GM23248 (cell line): ENCODE measurements at regions not wholly inside any gene's neighbourhood (a gene's known extent, or its start where the extent isn't known, plus 50 kb on each side); places are given as distances from the start of the nearest gene placed in this dataset.

Experiments
- EZH2 ChIP-seq: fragments of 200-600 bp; sonication (generic); IDR thresholded peaks from 2 replicates; pipeline ENCODE4 v1.6.1; 2018; ENCODE audit warnings: antibody characterized with exemption, mild to moderate bottlenecking; ENCODE audit not compliant: insufficient read depth, poor library complexity, severe bottlenecking
- EZH2phosphoT487 ChIP-seq: fragments of 200-600 bp; sonication (generic); IDR thresholded peaks from 2 replicates; pipeline ENCODE4 v1.6.1; 2018; ENCODE audit warnings: antibody characterized with exemption, moderate library complexity, mild to moderate bottlenecking, low read depth; ENCODE audit not compliant: insufficient read depth

DNA sequence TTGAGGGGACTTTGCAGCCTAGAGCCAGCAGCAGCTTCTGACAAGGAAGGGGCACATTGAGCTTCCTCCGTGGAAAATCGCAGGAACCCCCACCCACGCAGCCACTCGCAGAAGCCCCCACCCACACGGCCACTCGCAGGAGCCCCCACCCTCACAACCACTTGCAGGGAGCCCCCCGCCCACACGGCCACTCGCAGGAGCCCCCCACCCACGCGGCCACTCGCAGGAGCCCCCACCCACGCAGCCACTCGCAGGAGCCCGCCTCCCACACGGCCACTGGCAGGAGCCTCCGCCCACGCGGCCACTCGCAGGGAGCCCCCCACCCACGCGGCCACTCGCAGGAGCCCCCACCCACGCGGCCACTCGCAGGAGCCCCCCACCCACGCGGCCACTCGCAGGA is 228.4 kb upstream of the CDH4 start:
- no peak for TF ChIP-seq EZH2phosphoT487
- no peak for TF ChIP-seq EZH2
